OCI-LY1 (cell line): ENCODE measurements at regions not wholly inside any gene's neighbourhood (a gene's known extent, or its start where the extent isn't known, plus 50 kb on each side); places are given as distances from the start of the nearest gene placed in this dataset.
"Not testable (repeated sequence)": the region's sequence is repeated elsewhere in the genome, so short reads cannot be mapped to it uniquely, and the experiment has no call there.

Experiments used
- CTCF ChIP-seq: fragments of 200-600 bp; sonication (generic), shearing (Covaris generic); IDR thresholded peaks from 2 replicates; pipeline ENCODE4 v1.5.1; 2017; ENCODE audit warnings: mild to moderate bottlenecking, antibody characterized with exemption, low read length, moderate library complexity, mixed read lengths
- EZH2 ChIP-seq: fragments of 200-600 bp; sonication (generic), shearing (Covaris generic); IDR thresholded peaks from 2 replicates; pipeline ENCODE4 v1.8.0; 2017; ENCODE audit warnings: borderline replicate concordance, mixed run types, mild to moderate bottlenecking, antibody characterized with exemption, low read length, moderate library complexity, mixed read lengths

GRCh38 chr3:17860840-17861471 is 118.5 kb upstream of the TBC1D5 start:
- not testable (repeated sequence) for TF ChIP-seq CTCF, EZH2
